HG02973 (cell line): ENCODE measurements at regions not wholly inside any gene's neighbourhood (a gene's known extent, or its start where the extent isn't known, plus 50 kb on each side); places are given as distances from the start of the nearest gene placed in this dataset.
"Not testable (repeated sequence)": the region's sequence is repeated elsewhere in the genome, so short reads cannot be mapped to it uniquely, and the experiment has no call there.

ENCODE experiments used
- ATAC-seq: cut with Tn5 transposase; IDR thresholded peaks from one replicate; pipeline ENCODE4 v1.9.1; 2021; ENCODE audit warnings: moderate library complexity; ENCODE audit not compliant: unreplicated experiment

- not testable (repeated sequence) for ATAC-seq
These were observed 50.4 kb upstream of the B3GAT2 start for GRCh38 chr6:71007298-71007697.

- ATAC-seq, result no peak
These were observed 55.1 kb upstream of the B3GAT2 start for GRCh38 chr6:71011871-71012371.

- ATAC-seq, result peak; percentile 82
These were observed 56.1 kb upstream of the B3GAT2 start for GRCh38 chr6:71012866-71013469.

GRCh38 chr6:71015392-71015791 is 58.5 kb upstream of the B3GAT2 start:
- no peak for ATAC-seq

GRCh38 chr6:71028236-71028876 is 71.5 kb upstream of the B3GAT2 start:
- ATAC-seq, result no peak

DNA sequence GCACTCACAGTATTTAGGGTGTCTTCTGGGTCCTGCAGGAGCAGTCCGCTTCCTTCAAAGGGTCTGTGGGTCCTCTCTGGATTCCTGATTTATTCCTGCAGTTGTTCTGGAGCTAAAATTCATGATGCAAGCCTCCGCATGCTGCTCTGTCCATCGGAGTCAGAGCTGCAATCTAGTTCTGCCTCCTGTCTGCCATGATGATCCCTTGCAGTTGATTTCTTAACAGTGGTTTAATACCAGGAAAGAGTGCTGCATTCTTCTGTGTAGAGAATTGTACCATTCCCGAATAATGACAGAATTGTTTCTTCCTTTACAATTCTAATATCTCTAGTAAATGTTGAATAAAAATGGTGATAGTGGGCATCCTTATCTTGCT is 72.0 kb upstream of the B3GAT2 start:
- no peak for ATAC-seq

GRCh38 chr6:71029555-71029954 is 72.7 kb upstream of the B3GAT2 start:
- no peak for ATAC-seq

DNA sequence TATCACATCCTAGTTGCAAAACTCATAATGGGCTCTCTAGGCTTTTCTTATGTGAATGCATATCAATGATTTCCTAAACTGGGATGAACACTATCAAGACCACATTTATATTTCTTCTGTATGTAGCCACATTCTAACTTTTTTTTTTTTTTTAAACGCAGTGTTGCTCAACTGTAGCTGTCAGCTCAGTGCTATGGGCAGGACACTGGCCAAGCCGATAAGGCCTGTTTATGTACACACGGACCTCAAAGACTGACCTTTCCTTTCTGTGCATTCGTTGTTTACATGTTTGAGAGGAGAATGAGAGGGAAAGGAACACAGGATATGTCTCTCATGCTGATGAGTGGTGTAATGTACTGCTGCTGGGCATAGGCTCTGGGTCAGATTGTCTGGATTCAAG is 75.1 kb upstream of the B3GAT2 start:
- ATAC-seq, result no peak

DNA sequence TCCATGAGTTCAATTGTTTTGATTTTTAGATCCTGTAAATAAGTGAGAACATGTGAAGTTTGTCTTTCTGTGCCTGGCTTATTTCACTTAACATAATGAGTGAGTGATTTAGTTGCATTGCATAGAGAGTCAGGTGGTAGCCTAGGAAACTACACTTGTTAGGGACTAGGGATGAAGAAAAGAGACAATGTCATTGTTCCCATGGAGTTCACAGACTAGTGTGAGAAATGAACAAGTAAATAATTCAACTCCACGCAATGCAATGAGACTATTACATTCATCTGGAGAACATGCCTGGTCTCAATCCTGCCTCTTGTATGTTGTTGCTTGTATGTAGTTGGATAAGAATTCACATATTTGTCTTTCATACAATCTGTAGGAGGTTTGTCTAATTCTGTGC is 76.3 kb upstream of the B3GAT2 start:
- no peak for ATAC-seq

DNA sequence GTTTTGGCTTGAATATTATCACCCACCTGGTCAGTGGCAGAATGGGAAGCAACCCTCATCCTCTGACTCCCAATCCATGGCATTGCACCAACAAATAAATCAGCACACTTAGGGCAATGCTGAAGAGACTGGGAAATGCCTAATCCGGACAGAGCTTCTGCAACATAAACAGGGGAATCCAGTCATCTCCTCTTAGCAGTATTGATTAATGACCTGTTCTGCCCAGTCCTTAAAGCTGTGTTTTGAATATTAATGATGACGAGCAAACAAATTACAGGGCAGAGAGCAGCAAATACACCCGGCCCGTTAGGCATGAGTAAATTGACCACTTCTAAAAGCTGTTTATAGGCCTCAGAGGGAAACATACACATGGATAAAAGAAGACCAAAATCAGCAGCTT is 77.0 kb upstream of the B3GAT2 start:
- ATAC-seq, result no peak

DNA sequence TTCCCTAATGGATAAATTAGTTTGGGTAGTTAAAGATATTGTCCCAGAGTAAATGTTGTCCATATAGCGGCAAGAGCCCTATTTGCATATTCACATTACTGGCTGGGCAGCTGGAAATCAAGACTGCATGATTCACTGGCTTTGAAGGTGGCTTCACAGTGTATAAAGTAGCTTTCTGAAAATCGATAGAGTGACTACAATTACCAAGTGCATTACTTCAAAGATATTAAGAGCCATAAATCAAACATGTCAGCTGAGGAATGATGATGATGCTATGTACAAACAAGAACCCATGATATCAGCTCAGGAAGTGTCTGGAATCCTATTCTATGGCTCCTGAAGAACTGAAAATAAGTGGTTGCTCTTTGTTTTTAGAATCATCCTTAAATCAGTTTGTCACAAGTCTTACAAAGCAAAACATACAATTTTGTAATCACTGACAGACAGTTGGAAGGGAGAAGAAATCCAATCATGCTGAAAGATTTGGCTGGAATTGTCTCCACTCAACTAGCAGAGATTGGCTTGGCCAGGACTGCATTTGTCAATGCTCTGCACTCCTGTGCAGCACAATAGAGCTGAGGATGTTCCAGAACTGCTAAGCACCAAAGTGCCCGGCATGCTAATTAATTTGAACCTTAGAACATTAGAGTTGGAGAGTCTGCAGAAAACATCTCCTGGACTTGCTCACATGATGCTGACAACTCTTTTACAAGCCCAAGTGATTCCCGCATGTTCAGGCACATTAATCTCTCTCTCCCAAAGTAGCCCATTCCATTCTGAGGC is 77.9 kb upstream of the B3GAT2 start:
- ATAC-seq, result no peak

- ATAC-seq, result no peak
These were observed 79.0 kb upstream of the B3GAT2 start for GRCh38 chr6:71035871-71036270.

DNA sequence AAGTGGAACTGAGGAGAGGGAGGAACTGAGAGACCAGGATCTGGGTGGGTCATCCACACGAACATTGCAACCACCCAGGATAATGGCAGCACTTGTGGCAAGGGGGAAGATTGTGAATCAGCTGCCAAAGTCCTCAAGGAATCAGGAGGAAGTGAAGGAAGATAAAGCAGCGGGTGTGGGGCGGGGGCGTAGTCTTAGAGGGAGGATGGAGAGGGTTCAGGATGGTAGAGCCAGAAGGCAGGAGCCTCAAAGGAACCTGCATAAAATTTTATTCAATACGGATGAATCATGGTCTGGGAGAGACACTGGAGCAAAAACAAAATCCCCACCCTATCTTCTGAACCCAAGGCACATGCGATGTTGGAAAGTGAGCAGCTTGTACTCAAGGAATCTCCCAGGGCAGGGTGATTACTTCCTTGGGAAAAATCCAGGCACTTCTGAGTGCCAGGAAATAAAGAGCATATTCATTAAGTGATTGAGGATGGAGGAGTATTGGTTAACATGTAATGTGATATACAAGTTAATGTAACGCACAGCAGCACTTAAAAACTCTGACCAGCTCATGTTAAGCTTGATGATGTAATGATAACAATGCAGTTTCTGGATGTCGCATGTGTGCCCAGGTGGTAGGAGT is 82.0 kb upstream of the B3GAT2 start:
- ATAC-seq, result no peak

GRCh38 chr6:71040043-71040442 is 83.2 kb upstream of the B3GAT2 start:
- no peak for ATAC-seq

GRCh38 chr6:71040841-71041240 is 84.0 kb upstream of the B3GAT2 start:
- no peak for ATAC-seq

GRCh38 chr6:71043902-71044301 is 87.0 kb upstream of the B3GAT2 start:
- ATAC-seq, result no peak

DNA sequence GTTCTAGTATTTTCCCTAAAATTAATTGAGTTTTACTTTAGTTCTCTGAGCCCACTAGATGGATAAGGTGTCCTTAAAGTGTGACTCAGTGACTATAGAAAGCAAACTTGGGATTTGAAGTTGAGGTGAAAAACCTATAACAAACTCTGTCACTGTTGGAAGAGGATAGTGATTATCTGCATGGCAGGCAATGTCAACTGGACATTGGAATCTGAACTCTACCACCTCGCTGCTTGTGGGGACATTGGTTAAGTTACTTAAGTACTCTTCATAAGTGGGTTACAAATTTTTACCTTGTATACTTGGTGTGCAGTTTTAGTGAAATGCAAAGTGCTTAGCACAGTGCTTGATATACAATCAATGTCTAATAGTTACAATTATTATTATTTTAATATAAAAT is 87.9 kb upstream of the B3GAT2 start:
- ATAC-seq, result no peak

DNA sequence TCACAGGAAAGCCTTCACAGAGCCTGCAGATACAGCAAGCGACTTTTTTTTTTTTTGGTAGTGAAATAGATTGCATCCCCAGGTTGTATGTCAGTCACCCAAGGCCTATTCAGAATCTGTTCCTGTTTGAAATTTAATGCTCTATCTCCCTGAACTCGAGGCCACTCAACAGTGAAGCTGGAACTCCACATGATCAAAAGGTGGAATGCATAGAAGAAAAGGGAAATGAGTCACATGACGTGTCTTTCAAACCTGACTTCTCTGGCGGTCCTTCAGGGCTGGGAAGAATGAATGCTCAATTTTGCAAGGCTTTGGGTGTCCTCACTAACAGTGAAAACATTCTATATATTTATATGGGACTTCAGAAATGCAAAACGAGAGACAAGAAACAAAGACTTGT is 88.4 kb upstream of the B3GAT2 start:
- no peak for ATAC-seq

- ATAC-seq, result no peak
These were observed 90.6 kb upstream of the B3GAT2 start for GRCh38 chr6:71047417-71047816.

- ATAC-seq, result no peak
These were observed 91.7 kb upstream of the B3GAT2 start for GRCh38 chr6:71048320-71049164.
